B cell (primary cell): ENCODE measurements at regions not wholly inside any gene's neighbourhood (a gene's known extent, or its start where the extent isn't known, plus 50 kb on each side); places are given as distances from the start of the nearest gene placed in this dataset.

Experiments used
- ATAC-seq: fragments of 200-7000 bp; cut with Tn5 transposase; one replicate; pipeline ENCODE4 v1.10.0; 2021; ENCODE audit warnings: low read depth, mild to moderate bottlenecking, moderate number of reproducible peaks, moderate library complexity
- CTCF ChIA-PET: fragments of 350-600 bp; sonication (Branson Sonifier 250); formaldehyde crosslinking; loops from one replicate; lab custom pipeline; 2021; ENCODE audit warnings: antibody characterized with exemption, inconsistent platforms; lab: Charles Lee
- POLR2A ChIA-PET: fragments of 350-600 bp; sonication (Branson Sonifier 250); formaldehyde crosslinking; loops from one replicate; lab custom pipeline; 2021; ENCODE audit warnings: antibody characterized with exemption; lab: Charles Lee
- DNase-seq: peaks from one replicate; pipeline ENCODE4 v3.0.0; 2013
- H2AFZ ChIP-seq: 2 replicates; pipeline ENCODE4 v1.6.1; 2012; ENCODE audit warnings: mild to moderate bottlenecking, low read depth, low read length; ENCODE audit not compliant: insufficient read depth, poor library complexity, severe bottlenecking
- H3K27ac ChIP-seq, 2 donors: 1 replicate in 1 of 2; 2 replicates in 1 of 2; pipeline ENCODE4 v1.5.1; 2012 to 2013; ENCODE audit warnings: low read length in 2 of 2, mild to moderate bottlenecking in 2 of 2, moderate library complexity in 1 of 2
- H3K27me3 ChIP-seq, 4 experiments: fragments of 200-600 bp in 1 of 4; sonication (generic) in 1 of 4; replicated peaks in 1 of 4; 1 replicate in 2 of 4; 2 replicates in 2 of 4; pipeline versions ENCODE4 v1.6.1 to v1.7.0; 2013 to 2016; ENCODE audit warnings: low read length in 3 of 4, mild to moderate bottlenecking in 2 of 4, mixed read lengths in 1 of 4, moderate library complexity in 1 of 4; ENCODE audit not compliant: insufficient read depth in 4 of 4, control insufficient read depth in 3 of 4; ENCODE audit errors: control extremely low read depth in 1 of 4
- H3K36me3 ChIP-seq, 2 experiments: replicated peaks in 1 of 2; 1 replicate in 1 of 2; 2 replicates in 1 of 2; pipeline versions ENCODE4 v1.6.1 to v1.7.1; 2013; ENCODE audit warnings: low read length in 1 of 2; ENCODE audit not compliant: insufficient read depth in 2 of 2, control insufficient read depth in 1 of 2; ENCODE audit errors: control extremely low read depth in 1 of 2, extremely low read depth in 1 of 2
- H3K4me1 ChIP-seq, 2 donors: fragments of 200-600 bp in 1 of 2; sonication (generic) in 1 of 2; 1 replicate in 1 of 2; 2 replicates in 1 of 2; pipeline versions ENCODE4 v1.5.1 to v1.6.1; 2013 to 2017; ENCODE audit warnings: low read length in 2 of 2; ENCODE audit not compliant: control insufficient read depth in 2 of 2, insufficient read depth in 2 of 2
- H3K4me2 ChIP-seq: replicated peaks from 2 replicates; pipeline ENCODE3; 2012; ENCODE audit warnings: mild to moderate bottlenecking, low read depth, low read length; ENCODE audit not compliant: poor library complexity, severe bottlenecking
- H3K4me3 ChIP-seq, 5 experiments: fragments of 200-600 bp in 1 of 5; sonication (generic) in 1 of 5; 1 replicate in 3 of 5; 2 replicates in 2 of 5; pipeline versions ENCODE4 v1.5.1 to v1.7.0; 2011 to 2016; ENCODE audit warnings: low read length in 4 of 5, mild to moderate bottlenecking in 4 of 5, low read depth in 2 of 5, control low read depth in 1 of 5, moderate library complexity in 1 of 5; ENCODE audit not compliant: insufficient read depth in 1 of 5; ENCODE audit errors: control extremely low read depth in 1 of 5, extremely low read depth in 1 of 5
- H3K79me2 ChIP-seq: fragments of 200-600 bp; sonication (generic); one replicate; pipeline ENCODE4 v1.6.0; 2016; ENCODE audit warnings: low read length; ENCODE audit not compliant: control insufficient read depth, insufficient read depth
- H3K9ac ChIP-seq: fragments of 200-600 bp; sonication (generic); 2 replicates; pipeline ENCODE4 v1.6.1; 2017; ENCODE audit warnings: mild to moderate bottlenecking, low read length, moderate library complexity
- H3K9me3 ChIP-seq, 3 donors: one replicate each; pipeline versions ENCODE4 v1.6.1 to v1.7.1; 2013; ENCODE audit warnings: low read length in 2 of 3; ENCODE audit not compliant: control insufficient read depth in 2 of 3, insufficient read depth in 1 of 3; ENCODE audit errors: control extremely low read depth in 1 of 3
- H4K20me1 ChIP-seq: 2 replicates; pipeline ENCODE4 v1.6.0; 2012; ENCODE audit warnings: mild to moderate bottlenecking, low read length; ENCODE audit not compliant: insufficient read depth, control insufficient read depth, poor library complexity, severe bottlenecking
- H3K27ac Mint-ChIP-seq: one replicate; pipeline ENCODE4 v1.8.0; 2021; ENCODE audit warnings: mixed read lengths
- H3K27me3 Mint-ChIP-seq: one replicate; pipeline ENCODE4 v1.8.0; 2021; ENCODE audit warnings: mixed read lengths
- H3K4me1 Mint-ChIP-seq: one replicate; pipeline ENCODE4 v1.8.0; 2021; ENCODE audit warnings: mixed read lengths
- H3K4me3 Mint-ChIP-seq: one replicate; pipeline ENCODE4 v1.8.0; 2021; ENCODE audit warnings: mixed read lengths
- H3K9me3 Mint-ChIP-seq: one replicate; pipeline ENCODE4 v1.8.0; 2022; ENCODE audit warnings: mixed read lengths; ENCODE audit not compliant: insufficient read depth
- EZH2 ChIP-seq: IDR thresholded peaks from 2 replicates; pipeline ENCODE4 v1.6.1; 2012; ENCODE audit warnings: borderline replicate concordance, low read depth, mild to moderate bottlenecking, moderate library complexity, low read length; ENCODE audit not compliant: insufficient read depth, poor library complexity, severe bottlenecking
- WGBS: methylation state at CpG from one replicate; pipeline ENCODE4 v1.1.5; 2013; ENCODE audit warnings: missing lambda C conversion rate; ENCODE audit not compliant: insufficient coverage; 5-methylcytosine and 5-hydroxymethylcytosine counted together
- intact Hi-C: fragments of 100-400 bp; cut with micrococcal nuclease; formaldehyde crosslinking; loops from one replicate; pipeline ENCODE4 v1.10.0; 2022
- TF ChIP-seq, protein P1 (sequence below): fragments of 200-600 bp; IDR thresholded peaks from one replicate; pipeline ENCODE4 v1.8.0; 2022; ENCODE audit warnings: antibody characterized with exemption, mild to moderate bottlenecking

DNA sequence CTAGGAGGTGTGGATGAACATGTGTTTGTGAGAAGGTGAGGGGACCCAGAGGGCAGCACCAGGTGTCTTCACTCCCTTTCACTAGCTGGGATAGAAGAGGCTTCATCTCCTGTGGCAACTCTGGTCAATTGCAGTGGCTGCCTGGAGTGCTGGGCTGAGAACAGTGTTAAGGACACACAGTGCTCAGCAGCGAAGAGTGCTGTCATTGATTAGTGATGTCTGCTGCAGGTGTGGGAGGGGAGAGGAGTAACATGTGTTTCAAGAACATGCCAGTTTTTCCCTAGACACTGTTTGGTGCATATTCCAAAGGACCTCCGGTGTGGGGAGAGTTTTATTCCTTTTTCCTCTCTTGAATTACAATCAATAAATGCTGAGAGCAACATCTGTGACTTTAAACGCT is 95.9 kb upstream of the CXCR4 start:
- no peaks in the 10 kb centered on the region for H3K36me3 ChIP-seq
- Mint-ChIP-seq H3K4me3 (peak overlapping the region; percentile 74), H3K27ac (peak overlapping the region; percentile 81), H3K4me1 (peaks cover 97% of the 10 kb centered on the region), H3K27me3 (no peaks in the 10 kb centered on the region), H3K9me3 (peaks cover 8% of the 10 kb centered on the region)
- ChIA-PET CTCF (interaction anchor here (0.7 to 3.8 kb wide), 9 partner anchors 8 to 170 kb away, joined by 3 to 23 read pairs (median 6); no protein-coding TSS in a partner anchor), POLR2A (interaction anchor here (0.7 to 2.4 kb wide), 11 partner anchors 13 to 228 kb away, joined by 4 to 44 read pairs (median 10); partner anchors contain the start of gene DARS1)
- peak overlapping the region; percentile 24 for H3K4me2 ChIP-seq
- H3K27me3 ChIP-seq = no peaks in the 10 kb centered on the region
- peaks cover 0 to 14% (median 0%) of the 10 kb centered on the region in 3 donors for H3K9me3 ChIP-seq
- peak; percentile 35 for DNase-seq
- peak overlapping the region; percentile 53 to 99 for H3K27ac ChIP-seq
- peaks cover 75 to 76% of the 10 kb centered on the region in 2 donors for H3K4me1 ChIP-seq
- no peak overlapping the region for H3K9ac ChIP-seq
- no peak overlapping the region for H3K4me3 ChIP-seq
- no peaks in the 10 kb centered on the region for H3K79me2 ChIP-seq
- WGBS = 100% methylated on average over 1 of the region's 3 CpGs
- H4K20me1 ChIP-seq = no peaks in the 10 kb centered on the region
- TF ChIP-seq EZH2 = no peak
- TF ChIP-seq, protein P1, sequence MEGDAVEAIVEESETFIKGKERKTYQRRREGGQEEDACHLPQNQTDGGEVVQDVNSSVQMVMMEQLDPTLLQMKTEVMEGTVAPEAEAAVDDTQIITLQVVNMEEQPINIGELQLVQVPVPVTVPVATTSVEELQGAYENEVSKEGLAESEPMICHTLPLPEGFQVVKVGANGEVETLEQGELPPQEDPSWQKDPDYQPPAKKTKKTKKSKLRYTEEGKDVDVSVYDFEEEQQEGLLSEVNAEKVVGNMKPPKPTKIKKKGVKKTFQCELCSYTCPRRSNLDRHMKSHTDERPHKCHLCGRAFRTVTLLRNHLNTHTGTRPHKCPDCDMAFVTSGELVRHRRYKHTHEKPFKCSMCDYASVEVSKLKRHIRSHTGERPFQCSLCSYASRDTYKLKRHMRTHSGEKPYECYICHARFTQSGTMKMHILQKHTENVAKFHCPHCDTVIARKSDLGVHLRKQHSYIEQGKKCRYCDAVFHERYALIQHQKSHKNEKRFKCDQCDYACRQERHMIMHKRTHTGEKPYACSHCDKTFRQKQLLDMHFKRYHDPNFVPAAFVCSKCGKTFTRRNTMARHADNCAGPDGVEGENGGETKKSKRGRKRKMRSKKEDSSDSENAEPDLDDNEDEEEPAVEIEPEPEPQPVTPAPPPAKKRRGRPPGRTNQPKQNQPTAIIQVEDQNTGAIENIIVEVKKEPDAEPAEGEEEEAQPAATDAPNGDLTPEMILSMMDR = no peak
- H2AFZ ChIP-seq = no peak overlapping the region
- intact Hi-C loops = loop anchor here (1.0 kb wide), 2 partner anchors 7 to 24 kb away; no protein-coding TSS in a partner anchor
- ATAC-seq = no peak
